Choroid plexus epithelial cell (primary cell): ENCODE measurements at regions not wholly inside any gene's neighbourhood (a gene's known extent, or its start where the extent isn't known, plus 50 kb on each side); places are given as distances from the start of the nearest gene placed in this dataset.

Source experiments
- DNase-seq: peaks from one replicate; pipeline ENCODE4 v3.0.0-alpha.2; 2010; ENCODE audit warnings: low read depth
- H3K4me3 ChIP-seq: 2 replicates; pipeline ENCODE4 v1.5.1; 2011; ENCODE audit warnings: low read depth, mild to moderate bottlenecking, control low read depth, low read length, moderate library complexity
- CTCF ChIP-seq: conservative IDR thresholded peaks from 2 replicates; pipeline ENCODE4 v1.5.1; 2011; ENCODE audit warnings: low read depth, mild to moderate bottlenecking, control low read depth, inconsistent platforms, low read length, moderate library complexity

- no peak overlapping the region for H3K4me3 ChIP-seq
- no peak for DNase-seq
- TF ChIP-seq CTCF, result no peak
Observed at GRCh38 chr13:111483621-111483987, 163.2 kb downstream of the TEX29 start.

- H3K4me3 ChIP-seq, result no peak overlapping the region
- no peak for TF ChIP-seq CTCF
- DNase-seq, result no peak
Observed at GRCh38 chr13:111484141-111484925, 163.9 kb downstream of the TEX29 start.

DNA sequence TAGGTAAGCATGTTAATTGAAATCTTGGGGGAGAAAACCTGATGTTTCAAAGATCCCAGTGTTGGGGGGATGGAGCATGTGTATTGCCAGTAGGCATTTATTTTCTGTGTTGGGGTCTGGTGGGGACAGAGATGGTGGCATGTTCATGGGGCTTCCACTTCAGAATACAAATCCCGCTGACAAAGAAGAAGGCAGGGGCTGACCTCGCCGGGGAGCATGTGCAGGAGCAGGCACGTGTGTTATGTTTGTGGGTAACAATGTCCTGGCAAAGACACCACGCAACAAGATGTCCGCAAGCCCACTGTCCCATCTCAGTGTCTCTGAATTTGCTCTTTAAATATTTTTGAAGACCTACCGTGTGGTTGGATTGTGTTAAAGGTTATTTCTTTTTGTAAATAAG is 164.5 kb downstream of the TEX29 start:
- H3K4me3 ChIP-seq, result no peak overlapping the region
- TF ChIP-seq CTCF, result no peak
- no peak for DNase-seq

- no peak overlapping the region for H3K4me3 ChIP-seq
- no peak for DNase-seq
- no peak for TF ChIP-seq CTCF
Observed at GRCh38 chr13:111485491-111486250, 165.2 kb downstream of the TEX29 start.

GRCh38 chr13:111486331-111486730 is 165.9 kb downstream of the TEX29 start:
- no peak for TF ChIP-seq CTCF
- DNase-seq, result no peak
- no peak overlapping the region for H3K4me3 ChIP-seq

DNA sequence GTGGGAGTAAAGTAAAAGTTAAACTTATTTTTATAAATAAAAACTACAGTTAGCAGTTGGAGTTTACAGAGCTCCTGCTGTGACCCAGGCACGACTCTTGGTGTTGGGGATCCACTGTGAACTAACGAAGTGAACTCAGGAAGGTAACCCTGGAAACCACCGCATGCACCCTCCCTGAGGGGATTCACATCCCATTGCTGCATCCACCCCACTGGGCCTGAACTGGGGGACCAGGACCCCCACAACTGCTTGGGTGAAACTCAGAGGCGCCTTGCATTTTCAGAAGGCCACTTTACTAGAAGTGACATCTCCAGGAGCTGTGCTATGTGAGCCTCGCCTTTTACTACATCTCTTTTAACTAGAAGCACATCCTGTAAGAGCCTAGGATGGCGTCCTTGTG is 166.4 kb downstream of the TEX29 start:
- no peak for TF ChIP-seq CTCF
- DNase-seq, result no peak
- no peak overlapping the region for H3K4me3 ChIP-seq
